H9 (cell line): ENCODE measurements at regions not wholly inside any gene's neighbourhood (a gene's known extent, or its start where the extent isn't known, plus 50 kb on each side); places are given as distances from the start of the nearest gene placed in this dataset.

ENCODE experiments used
- DNase-seq: peaks from one replicate; pipeline ENCODE4 v3.0.0-alpha.2; 2017
- H2AFZ ChIP-seq: one replicate; pipeline ENCODE4 v1.6.1; 2013; ENCODE audit warnings: mild to moderate bottlenecking, low read length, control low read depth, moderate library complexity
- H2AK5ac ChIP-seq: 2 replicates; pipeline ENCODE4 v1.6.1; 2013; ENCODE audit warnings: low read length, control low read depth, mixed read lengths; ENCODE audit not compliant: insufficient read length
- H2BK120ac ChIP-seq: one replicate; pipeline ENCODE4 v1.6.1; 2013; ENCODE audit warnings: low read depth, mild to moderate bottlenecking, low read length, control low read depth, inconsistent platforms; ENCODE audit not compliant: poor library complexity, severe bottlenecking
- H2BK12ac ChIP-seq: 2 replicates; pipeline ENCODE4 v1.6.1; 2013; ENCODE audit warnings: low read length, control low read depth, mixed read lengths, low read depth; ENCODE audit not compliant: insufficient read length
- H2BK15ac ChIP-seq: 2 replicates; pipeline ENCODE4 v1.6.1; 2013; ENCODE audit warnings: low read depth, low read length, control low read depth
- H2BK20ac ChIP-seq: one replicate; pipeline ENCODE4 v1.6.1; 2013; ENCODE audit warnings: low read depth, mild to moderate bottlenecking, low read length, control low read depth, inconsistent platforms; ENCODE audit not compliant: poor library complexity, severe bottlenecking
- H2BK5ac ChIP-seq: 2 replicates; pipeline ENCODE4 v1.6.1; 2013; ENCODE audit warnings: low read length, control low read depth, mixed read lengths; ENCODE audit not compliant: insufficient read length
- H3K14ac ChIP-seq: 2 replicates; pipeline ENCODE4 v1.6.1; 2013; ENCODE audit warnings: low read length, control low read depth; ENCODE audit not compliant: insufficient read depth
- H3K18ac ChIP-seq: 2 replicates; pipeline ENCODE4 v1.6.1; 2013; ENCODE audit warnings: low read depth, mild to moderate bottlenecking, mixed read lengths, low read length, control low read depth; ENCODE audit not compliant: insufficient read length
- H3K23ac ChIP-seq: 2 replicates; pipeline ENCODE4 v1.6.1; 2013; ENCODE audit warnings: low read length, control low read depth, mixed read lengths, low read depth; ENCODE audit not compliant: insufficient read length
- H3K23me2 ChIP-seq: 2 replicates; pipeline ENCODE4 v1.6.1; 2013; ENCODE audit warnings: low read depth, mild to moderate bottlenecking, mixed read lengths, low read length, control low read depth; ENCODE audit not compliant: insufficient read length, poor library complexity, severe bottlenecking
- H3K27ac ChIP-seq: 2 replicates; pipeline ENCODE4 v1.5.1; 2013; ENCODE audit warnings: low read length, control low read depth, mixed read lengths, low read depth; ENCODE audit not compliant: insufficient read length
- H3K27me3 ChIP-seq: 2 replicates; pipeline ENCODE4 v1.6.1; 2013; ENCODE audit warnings: low read length, control low read depth, inconsistent platforms; ENCODE audit not compliant: insufficient read depth
- H3K4ac ChIP-seq: 2 replicates; pipeline ENCODE4 v1.6.1; 2013; ENCODE audit warnings: low read depth, mild to moderate bottlenecking, control low read depth, inconsistent platforms, low read length, moderate library complexity
- H3K4me1 ChIP-seq: 2 replicates; pipeline ENCODE4 v1.6.1; 2013; ENCODE audit warnings: low read length, control low read depth, inconsistent platforms; ENCODE audit not compliant: insufficient read depth
- H3K4me2 ChIP-seq: 2 replicates; pipeline ENCODE4 v1.6.1; 2013; ENCODE audit warnings: low read length, control low read depth, mixed read lengths; ENCODE audit not compliant: insufficient read length, insufficient read depth
- H3K56ac ChIP-seq: 2 replicates; pipeline ENCODE4 v1.6.1; 2013; ENCODE audit warnings: low read depth, mild to moderate bottlenecking, mixed read lengths, low read length, control low read depth; ENCODE audit not compliant: insufficient read length
- H3K79me1 ChIP-seq: 2 replicates; pipeline ENCODE4 v1.6.1; 2013; ENCODE audit warnings: low read depth, mild to moderate bottlenecking, moderate library complexity, low read length, control low read depth, inconsistent platforms; ENCODE audit not compliant: insufficient read depth, poor library complexity, severe bottlenecking
- H3K79me2 ChIP-seq: 2 replicates; pipeline ENCODE4 v1.6.1; 2013; ENCODE audit warnings: low read length, control low read depth, inconsistent platforms; ENCODE audit not compliant: insufficient read depth
- H3K9ac ChIP-seq: 2 replicates; pipeline ENCODE4 v1.6.1; 2013; ENCODE audit warnings: low read length, control low read depth, mixed read lengths; ENCODE audit not compliant: insufficient read length; ENCODE audit errors: extremely low read depth
- H3K9me3 ChIP-seq: one replicate; pipeline ENCODE4 v1.6.1; 2013; ENCODE audit warnings: low read depth, low read length, inconsistent platforms; ENCODE audit not compliant: control insufficient read depth
- H3T11ph ChIP-seq: one replicate; pipeline ENCODE4 v1.6.1; 2013; ENCODE audit warnings: mild to moderate bottlenecking, low read length, control low read depth, inconsistent platforms
- H4K20me1 ChIP-seq: one replicate; pipeline ENCODE4 v1.6.1; 2013; ENCODE audit not compliant: control insufficient read depth, insufficient read length, insufficient read depth
- H4K5ac ChIP-seq: 2 replicates; pipeline ENCODE4 v1.6.1; 2013; ENCODE audit warnings: low read depth, mild to moderate bottlenecking, mixed read lengths, low read length, control low read depth; ENCODE audit not compliant: insufficient read length
- H4K8ac ChIP-seq: replicated peaks from 2 replicates; pipeline ENCODE4 v1.6.1; 2013; ENCODE audit warnings: low read length, control low read depth, mixed read lengths, low read depth; ENCODE audit not compliant: insufficient read length
- H4K91ac ChIP-seq: 2 replicates; pipeline ENCODE4 v1.6.1; 2013; ENCODE audit warnings: low read depth, mild to moderate bottlenecking, moderate library complexity, mixed read lengths, low read length, control low read depth; ENCODE audit not compliant: insufficient read length
- H3K27ac Mint-ChIP-seq, 3 experiments: 2 replicates in 2 of 3; 3 replicates in 1 of 3; pipeline ENCODE4 v1.8.0; 2020 to 2021; ENCODE audit warnings: mixed read lengths in 3 of 3, mild to moderate bottlenecking in 1 of 3, moderate library complexity in 1 of 3
- H3K27me3 Mint-ChIP-seq: 2 replicates; pipeline ENCODE4 v1.8.0; 2021; ENCODE audit warnings: low read depth, mild to moderate bottlenecking, moderate library complexity, mixed read lengths
- H3K36me3 Mint-ChIP-seq, 3 experiments: 2 replicates in 2 of 3; 3 replicates in 1 of 3; pipeline ENCODE4 v1.8.0; 2020 to 2021; ENCODE audit warnings: low read depth in 3 of 3, mixed read lengths in 3 of 3; ENCODE audit not compliant: insufficient read depth in 1 of 3
- H3K4me1 Mint-ChIP-seq, 2 experiments: 2 replicates each; pipeline ENCODE4 v1.8.0; 2020; ENCODE audit warnings: mixed read lengths in 2 of 2
- H3K4me3 Mint-ChIP-seq, 2 experiments: 2 replicates in 1 of 2; 3 replicates in 1 of 2; pipeline ENCODE4 v1.8.0; 2020 to 2021; ENCODE audit warnings: mild to moderate bottlenecking in 2 of 2, mixed read lengths in 2 of 2, moderate library complexity in 1 of 2
- H3K9me3 Mint-ChIP-seq, 2 experiments: 2 replicates in 1 of 2; 3 replicates in 1 of 2; pipeline ENCODE4 v1.8.0; 2020; ENCODE audit warnings: mild to moderate bottlenecking in 2 of 2, mixed read lengths in 2 of 2, moderate library complexity in 1 of 2
- WGBS: extraction: QIAGEN DNeasy Blood & Tissue Kit; methylation state at CpG from one replicate; pipeline ENCODE4 v1.1.7; 2013; ENCODE audit warnings: missing lambda C conversion rate, low lambda C conversion rate, mixed read lengths; ENCODE audit not compliant: insufficient read length; ENCODE audit errors: extremely low coverage; 5-methylcytosine and 5-hydroxymethylcytosine counted together
- TF ChIP-seq, protein P1 (sequence below): fragments of 200-600 bp; sonication (generic); conservative IDR thresholded peaks from 3 replicates; pipeline ENCODE4 v1.8.0; 2021; ENCODE audit warnings: antibody characterized with exemption, mild to moderate bottlenecking

DNA sequence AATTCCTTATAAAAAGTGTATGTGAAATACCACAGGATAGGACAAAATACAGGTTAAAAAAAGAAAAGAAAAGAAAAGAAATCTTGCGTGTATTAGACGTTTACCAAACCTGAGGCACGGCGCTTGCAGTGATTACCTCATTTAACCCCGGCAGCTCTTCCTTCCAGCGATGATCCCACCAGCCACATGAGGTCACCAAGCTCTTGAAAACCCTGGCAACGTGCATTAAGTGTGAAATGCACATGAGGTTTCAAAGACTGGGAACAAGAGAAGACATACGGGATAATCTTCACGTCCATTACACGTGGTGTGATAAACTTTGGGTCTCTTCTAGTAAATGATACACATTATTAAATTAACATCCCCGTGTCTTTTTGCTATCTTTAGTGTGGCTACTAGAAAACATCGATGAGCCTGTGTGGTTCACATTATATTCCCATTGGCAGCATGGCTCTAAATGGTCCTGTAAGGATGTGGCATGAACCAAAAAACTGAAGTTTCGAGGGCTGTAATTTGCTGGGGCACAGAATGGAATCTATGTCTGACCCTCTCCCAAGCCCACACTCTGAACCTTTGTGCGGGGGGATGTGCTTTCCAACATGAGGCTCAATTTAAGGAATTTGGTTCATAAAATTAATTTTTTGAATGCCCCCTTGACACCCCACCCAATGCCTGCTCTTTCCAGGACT, 59.2 kb upstream of the THBS2 start:
- Histone ChIP-seq H4K5ac (no peak overlapping the region), H4K20me1 (no peaks in the 10 kb centered on the region), H3K14ac (no peak overlapping the region), H2BK120ac (no peak overlapping the region), H3K4me2 (no peak overlapping the region), H3K9me3 (no peaks in the 10 kb centered on the region), H3T11ph (no peak overlapping the region), H3K18ac (no peak overlapping the region), H2BK15ac (no peak overlapping the region), H3K23ac (no peak overlapping the region), H3K27ac (no peak overlapping the region), H2BK20ac (no peak overlapping the region), H2AK5ac (no peak overlapping the region), H2AFZ (no peak overlapping the region), H3K23me2 (no peaks in the 10 kb centered on the region), H2BK12ac (no peak overlapping the region), H3K79me1 (no peaks in the 10 kb centered on the region), H3K4ac (no peak overlapping the region), H4K8ac (no peak overlapping the region), H3K79me2 (no peaks in the 10 kb centered on the region), H3K4me1 (no peaks in the 10 kb centered on the region), H4K91ac (no peak overlapping the region), H3K56ac (no peak overlapping the region), H3K9ac (no peak overlapping the region), H3K27me3 (no peaks in the 10 kb centered on the region), H2BK5ac (no peak overlapping the region)
- Mint-ChIP-seq H3K4me1 (no peaks in the 10 kb centered on the region), H3K27ac (no peak overlapping the region), H3K4me3 (no peak overlapping the region), H3K36me3 (no peaks in the 10 kb centered on the region), H3K9me3 (no peaks in the 10 kb centered on the region), H3K27me3 (no peaks in the 10 kb centered on the region; the same call in 1 of the 2 replicates)
- WGBS: no CpG with 5 or more reads among the region's 14 CpGs
- no peak for DNase-seq
- TF ChIP-seq, protein P1, sequence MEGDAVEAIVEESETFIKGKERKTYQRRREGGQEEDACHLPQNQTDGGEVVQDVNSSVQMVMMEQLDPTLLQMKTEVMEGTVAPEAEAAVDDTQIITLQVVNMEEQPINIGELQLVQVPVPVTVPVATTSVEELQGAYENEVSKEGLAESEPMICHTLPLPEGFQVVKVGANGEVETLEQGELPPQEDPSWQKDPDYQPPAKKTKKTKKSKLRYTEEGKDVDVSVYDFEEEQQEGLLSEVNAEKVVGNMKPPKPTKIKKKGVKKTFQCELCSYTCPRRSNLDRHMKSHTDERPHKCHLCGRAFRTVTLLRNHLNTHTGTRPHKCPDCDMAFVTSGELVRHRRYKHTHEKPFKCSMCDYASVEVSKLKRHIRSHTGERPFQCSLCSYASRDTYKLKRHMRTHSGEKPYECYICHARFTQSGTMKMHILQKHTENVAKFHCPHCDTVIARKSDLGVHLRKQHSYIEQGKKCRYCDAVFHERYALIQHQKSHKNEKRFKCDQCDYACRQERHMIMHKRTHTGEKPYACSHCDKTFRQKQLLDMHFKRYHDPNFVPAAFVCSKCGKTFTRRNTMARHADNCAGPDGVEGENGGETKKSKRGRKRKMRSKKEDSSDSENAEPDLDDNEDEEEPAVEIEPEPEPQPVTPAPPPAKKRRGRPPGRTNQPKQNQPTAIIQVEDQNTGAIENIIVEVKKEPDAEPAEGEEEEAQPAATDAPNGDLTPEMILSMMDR: no peak
